T-helper 17 cell (primary cell): ENCODE measurements at regions not wholly inside any gene's neighbourhood (a gene's known extent, or its start where the extent isn't known, plus 50 kb on each side); places are given as distances from the start of the nearest gene placed in this dataset.

Experiments
- ATAC-seq: fragments of 150-1000 bp; cut with Tn5 transposase; 2 replicates; pipeline ENCODE4 v1.10.0; 2021; ENCODE audit warnings: mild to moderate bottlenecking, moderate library complexity
- DNase-seq, 3 donors: peaks; one replicate each; pipeline versions ENCODE4 v3.0.0 to v3.0.0-alpha.2; 2020 to 2021
- H3K9me3 ChIP-seq: one replicate; pipeline ENCODE4 v1.7.0; 2013; ENCODE audit warnings: low read length, mild to moderate bottlenecking; ENCODE audit not compliant: control insufficient read depth, poor library complexity, severe bottlenecking
- H3K27ac Mint-ChIP-seq: one replicate; pipeline ENCODE4 v1.8.0; 2022; ENCODE audit warnings: mild to moderate bottlenecking, moderate library complexity, mixed read lengths
- H3K27me3 Mint-ChIP-seq: one replicate; pipeline ENCODE4 v1.8.0; 2022; ENCODE audit warnings: mixed read lengths
- H3K36me3 Mint-ChIP-seq: one replicate; pipeline ENCODE4 v1.8.0; 2022; ENCODE audit warnings: low read depth, mixed read lengths
- H3K4me1 Mint-ChIP-seq: one replicate; pipeline ENCODE4 v1.8.0; 2022; ENCODE audit warnings: mild to moderate bottlenecking, mixed read lengths
- H3K4me3 Mint-ChIP-seq: one replicate; pipeline ENCODE4 v1.8.0; 2022; ENCODE audit warnings: mild to moderate bottlenecking, moderate library complexity, mixed read lengths

GRCh38 chr5:54602475-54602874 is 84.9 kb downstream of the SNX18 start:
- Mint-ChIP-seq H3K27ac (no peak overlapping the region), H3K4me1 (peaks cover 2% of the 10 kb centered on the region), H3K4me3 (no peak overlapping the region), H3K27me3 (peaks cover 8% of the 10 kb centered on the region), H3K36me3 (peaks cover 6% of the 10 kb centered on the region)
- no peak for ATAC-seq
- peaks cover 1% of the 10 kb centered on the region for H3K9me3 ChIP-seq
- no peak for DNase-seq

DNA sequence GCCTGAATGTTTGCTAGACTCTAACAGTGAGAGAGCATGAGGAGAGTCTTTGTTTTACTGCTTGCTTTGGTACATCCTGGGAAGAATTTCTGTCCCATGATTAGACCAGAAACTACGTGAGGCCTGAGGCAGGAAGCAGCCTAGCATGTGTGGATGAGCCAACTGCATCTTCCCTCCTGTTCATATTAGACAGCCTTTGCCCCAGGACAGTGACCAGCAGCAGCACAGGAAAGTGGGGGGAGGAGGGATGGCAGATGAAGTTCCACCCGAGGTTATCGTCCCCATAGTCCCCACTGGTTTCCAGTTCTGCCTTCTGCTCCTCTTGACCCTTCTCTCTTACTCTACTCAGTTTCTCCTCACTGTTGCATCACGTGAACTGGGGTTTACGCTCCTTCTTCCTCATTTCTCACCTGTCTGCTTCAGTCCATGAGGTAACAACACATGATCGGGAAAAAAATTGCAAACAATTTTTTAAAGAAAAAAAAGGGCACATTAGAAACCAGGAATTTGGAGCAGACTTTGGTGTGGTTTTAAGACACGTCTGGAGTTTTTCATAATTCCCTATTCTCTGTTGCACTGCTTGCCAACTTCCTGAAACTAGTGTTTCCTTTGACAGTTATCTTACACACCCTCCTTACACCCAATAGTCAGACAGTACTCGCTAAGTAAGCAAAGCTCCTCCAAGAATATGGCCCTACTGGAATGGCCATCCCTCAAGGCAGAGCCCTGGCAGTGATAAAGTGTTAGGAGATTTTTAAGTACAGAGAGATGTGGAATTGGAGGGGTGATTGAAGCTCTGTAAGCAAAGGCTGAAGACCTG is 84.1 kb downstream of the SNX18 start:
- ATAC-seq (no peak), DNase-seq (no peak)
- peaks cover 6% of the 10 kb centered on the region for H3K36me3 Mint-ChIP-seq

More for the DNA sequence above, 84.1 kb downstream of the SNX18 start:
- Mint-ChIP-seq H3K4me1 (peaks cover 2% of the 10 kb centered on the region), H3K4me3 (no peak overlapping the region), H3K27ac (no peak overlapping the region), H3K27me3 (peaks cover 8% of the 10 kb centered on the region)
- peaks cover 3% of the 10 kb centered on the region for H3K9me3 ChIP-seq
